Breast epithelium (tissue), 4 donors: ENCODE measurements at regions not wholly inside any gene's neighbourhood (a gene's known extent, or its start where the extent isn't known, plus 50 kb on each side); places are given as distances from the start of the nearest gene placed in this dataset.

ENCODE experiments used
- DNase-seq, 2 donors: peaks; one replicate each; pipeline ENCODE4 v3.0.0-alpha.2; 2019; ENCODE audit warnings: low spot score in 2 of 2
- H3K27ac ChIP-seq, 2 donors: fragments of 200-600 bp; sonication (generic) in 1 of 2; one replicate each; pipeline ENCODE4 v1.5.1; 2016 to 2019; ENCODE audit warnings: mild to moderate bottlenecking in 1 of 2
- H3K27me3 ChIP-seq, 2 donors: fragments of 200-600 bp; sonication (generic) in 1 of 2; one replicate each; pipeline versions ENCODE4 v1.5.1 to v1.6.0; 2017 to 2019; ENCODE audit warnings: control low read depth in 1 of 2, mild to moderate bottlenecking in 1 of 2
- H3K36me3 ChIP-seq: fragments of 200-600 bp; one replicate; pipeline ENCODE4 v1.5.1; 2019
- H3K4me1 ChIP-seq, 2 donors: fragments of 200-600 bp; sonication (generic); one replicate each; pipeline ENCODE4 v1.5.1; 2016 to 2019; ENCODE audit warnings: control low read depth in 1 of 2
- H3K4me3 ChIP-seq, 3 donors: fragments of 200-600 bp; sonication (generic); 1 replicate in 2 of 3; 2 replicates in 1 of 3; pipeline ENCODE4 v1.5.1; 2016 to 2019; ENCODE audit warnings: mild to moderate bottlenecking in 3 of 3, moderate library complexity in 2 of 3
- H3K9me3 ChIP-seq, 2 donors: fragments of 200-600 bp; sonication (generic) in 1 of 2; one replicate each; pipeline ENCODE4 v1.5.1; 2016 to 2019; ENCODE audit warnings: control low read depth in 1 of 2
- CTCF ChIP-seq, 3 donors: fragments of 450-650 bp; IDR thresholded peaks; one replicate each; pipeline ENCODE4 v1.5.1; 2016 to 2017; ENCODE audit warnings: antibody characterized with exemption in 3 of 3, mild to moderate bottlenecking in 3 of 3, moderate library complexity in 3 of 3
- POLR2A ChIP-seq: fragments of 450-650 bp; IDR thresholded peaks from one replicate; pipeline ENCODE4 v1.6.1; 2016; ENCODE audit warnings: antibody characterized with exemption, mild to moderate bottlenecking, moderate library complexity
- POLR2AphosphoS5 ChIP-seq, 3 donors: sonication (generic); formaldehyde crosslinking; IDR thresholded peaks; one replicate each; pipeline ENCODE4 v1.6.1; 2017; ENCODE audit warnings: antibody characterized with exemption in 3 of 3
- intact Hi-C: fragments of 100-400 bp; cut with DNase I; formaldehyde crosslinking; loops from one replicate; pipeline ENCODE4 v1.15.1; 2023; ENCODE audit warnings: low total_unique reads

- H3K4me3 ChIP-seq: no peak overlapping the region
- H3K27me3 ChIP-seq: no peaks in the 10 kb centered on the region
- DNase-seq: no peak
- TF ChIP-seq CTCF (IDR thresholded peaks at IDR 0.05): no peak
- no peak for TF ChIP-seq POLR2AphosphoS5 (IDR thresholded peaks at IDR 0.05)
- TF ChIP-seq POLR2A: no peak
- intact Hi-C loops: no loop called here
- H3K4me1 ChIP-seq: no peaks in the 10 kb centered on the region
- H3K36me3 ChIP-seq: no peaks in the 10 kb centered on the region
- H3K27ac ChIP-seq: no peak overlapping the region
- peaks cover 0 to 4% of the 10 kb centered on the region in 2 donors for H3K9me3 ChIP-seq
Observed at GRCh38 chr7:32228601-32229000, 158.4 kb upstream of the PDE1C start.

GRCh38 chr7:32227746-32228145, 157.5 kb upstream of the PDE1C start:
- no peaks in the 10 kb centered on the region for H3K27me3 ChIP-seq
- peaks cover 0 to 4% of the 10 kb centered on the region in 2 donors for H3K9me3 ChIP-seq
- no peak overlapping the region for H3K27ac ChIP-seq
- TF ChIP-seq POLR2AphosphoS5 (IDR thresholded peaks at IDR 0.05): no peak
- TF ChIP-seq CTCF (IDR thresholded peaks at IDR 0.05): no peak
- no peak for TF ChIP-seq POLR2A
- H3K4me1 ChIP-seq: no peaks in the 10 kb centered on the region
- no peak for DNase-seq
- H3K36me3 ChIP-seq: no peaks in the 10 kb centered on the region
- H3K4me3 ChIP-seq: no peak overlapping the region
- intact Hi-C loops: no loop called here

GRCh38 chr7:32224276-32224675, 154.1 kb upstream of the PDE1C start:
- Histone ChIP-seq H3K36me3 (no peaks in the 10 kb centered on the region), H3K27ac (no peak overlapping the region), H3K27me3 (no peaks in the 10 kb centered on the region), H3K9me3 (peaks cover 0 to 4% of the 10 kb centered on the region in 2 donors), H3K4me1 (no peaks in the 10 kb centered on the region), H3K4me3 (no peak overlapping the region)
- intact Hi-C loops: no loop called here
- TF ChIP-seq CTCF (IDR thresholded peaks at IDR 0.05) (no peak), POLR2AphosphoS5 (IDR thresholded peaks at IDR 0.05) (no peak), POLR2A (no peak)
- DNase-seq: no peak

- no peak for DNase-seq
- TF ChIP-seq CTCF (IDR thresholded peaks at IDR 0.05) (no peak), POLR2A (no peak), POLR2AphosphoS5 (IDR thresholded peaks at IDR 0.05) (no peak)
- no peaks in the 10 kb centered on the region for H3K36me3 ChIP-seq
- H3K27ac ChIP-seq: no peak overlapping the region
- peaks cover 0 to 4% of the 10 kb centered on the region in 2 donors for H3K9me3 ChIP-seq
- no peaks in the 10 kb centered on the region for H3K27me3 ChIP-seq
- H3K4me3 ChIP-seq: no peak overlapping the region
- H3K4me1 ChIP-seq: no peaks in the 10 kb centered on the region
- intact Hi-C loops: no loop called here
Observed at GRCh38 chr7:32223721-32224120, 153.5 kb upstream of the PDE1C start.

- H3K36me3 ChIP-seq: no peaks in the 10 kb centered on the region
- TF ChIP-seq POLR2AphosphoS5 (IDR thresholded peaks at IDR 0.05) (no peak), POLR2A (no peak), CTCF (IDR thresholded peaks at IDR 0.05) (no peak)
- no peak overlapping the region for H3K4me3 ChIP-seq
- no peaks in the 10 kb centered on the region for H3K4me1 ChIP-seq
- DNase-seq: no peak
- no peak overlapping the region for H3K27ac ChIP-seq
- no peaks in the 10 kb centered on the region for H3K27me3 ChIP-seq
- intact Hi-C loops: no loop called here
- peaks cover 0 to 4% of the 10 kb centered on the region in 2 donors for H3K9me3 ChIP-seq
Observed at GRCh38 chr7:32223071-32223650, 153.0 kb upstream of the PDE1C start.
